H1 (cell line): ENCODE measurements at regions not wholly inside any gene's neighbourhood (a gene's known extent, or its start where the extent isn't known, plus 50 kb on each side); places are given as distances from the start of the nearest gene placed in this dataset.

Experiments
- CTCF ChIA-PET: fragments of 300-600 bp; sonication (Branson Sonifier 250); formaldehyde crosslinking; loops from one replicate; lab custom pipeline; 2021; ENCODE audit not compliant: partially characterized antibody; lab: Charles Lee
- POLR2A ChIA-PET: fragments of 300-600 bp; sonication (Branson Sonifier 250); formaldehyde crosslinking; loops from one replicate; lab custom pipeline; 2021; ENCODE audit warnings: inconsistent platforms; ENCODE audit not compliant: partially characterized antibody; lab: Charles Lee
- DNase-seq, 2 experiments: peaks; one replicate each; pipeline versions ENCODE4 v3.0.0 to v3.0.0-alpha.2; 2010 to 2022; ENCODE audit warnings: low spot score in 2 of 2, low read depth in 1 of 2, mixed read lengths in 1 of 2
- FAIRE-seq: peaks from 2 replicates; lab custom pipeline; 2011; peaks lifted over from hg19 to GRCh38; lab: Jason Lieb, UNC
- H2AFZ ChIP-seq: 2 replicates; pipeline ENCODE4 v1.8.1; 2012; ENCODE audit warnings: low read length, inconsistent platforms
- H2AK5ac ChIP-seq: 2 replicates; pipeline ENCODE4 v1.6.1; 2013; ENCODE audit warnings: low read depth, low read length
- H2BK120ac ChIP-seq: replicated peaks from 2 replicates; pipeline ENCODE3; 2013; ENCODE audit warnings: low read depth, low read length, inconsistent platforms
- H2BK12ac ChIP-seq: 2 replicates; pipeline ENCODE4 v1.6.1; 2013; ENCODE audit warnings: low read depth, low read length
- H2BK15ac ChIP-seq: 2 replicates; pipeline ENCODE4 v1.6.1; 2013; ENCODE audit warnings: low read length
- H2BK20ac ChIP-seq: 2 replicates; pipeline ENCODE4 v1.6.1; 2013; ENCODE audit warnings: low read length
- H2BK5ac ChIP-seq: 2 replicates; pipeline ENCODE4 v1.6.1; 2013; ENCODE audit warnings: low read depth, low read length
- H3K14ac ChIP-seq: 2 replicates; pipeline ENCODE4 v1.6.1; 2013; ENCODE audit warnings: inconsistent platforms; ENCODE audit not compliant: insufficient read length
- H3K18ac ChIP-seq: 2 replicates; pipeline ENCODE4 v1.6.1; 2013; ENCODE audit warnings: low read length; ENCODE audit errors: extremely low read depth
- H3K23ac ChIP-seq: 2 replicates; pipeline ENCODE4 v1.6.1; 2013; ENCODE audit warnings: inconsistent platforms; ENCODE audit not compliant: insufficient read length
- H3K23me2 ChIP-seq: 2 replicates; pipeline ENCODE4 v1.6.1; 2013; ENCODE audit warnings: low read depth, low read length
- H3K27ac ChIP-seq: 2 replicates; pipeline ENCODE4 v1.6.1; 2011; ENCODE audit warnings: low read depth, low read length, inconsistent platforms
- H3K27me3 ChIP-seq, 4 experiments: replicated peaks in 1 of 4; 1 replicate in 1 of 4; 2 replicates in 3 of 4; pipeline versions ENCODE4 v1.6.1 to v1.8.1; 2011 to 2013; ENCODE audit warnings: low read length in 3 of 4, mild to moderate bottlenecking in 3 of 4, inconsistent platforms in 2 of 4, mixed read lengths in 2 of 4, moderate library complexity in 1 of 4; ENCODE audit not compliant: control insufficient read depth in 3 of 4, insufficient read depth in 3 of 4; ENCODE audit errors: extremely low read depth in 1 of 4
- H3K36me3 ChIP-seq, 4 experiments: 2 replicates each; pipeline versions ENCODE4 v1.6.1 to v1.8.1; 2011 to 2013; ENCODE audit warnings: mild to moderate bottlenecking in 4 of 4, low read length in 3 of 4, moderate library complexity in 2 of 4, control low read depth in 1 of 4, inconsistent platforms in 1 of 4; ENCODE audit not compliant: insufficient read depth in 4 of 4, control insufficient read depth in 2 of 4
- H3K4ac ChIP-seq: replicated peaks from 2 replicates; pipeline ENCODE3; 2013; ENCODE audit warnings: low read length, low read depth, mixed read lengths, inconsistent platforms; ENCODE audit not compliant: insufficient read length
- H3K4me1 ChIP-seq, 4 experiments: replicated peaks in 1 of 4; 1 replicate in 1 of 4; 2 replicates in 3 of 4; pipeline versions ENCODE4 v1.6.1 to v1.8.1; 2011 to 2013; ENCODE audit warnings: low read length in 3 of 4, inconsistent platforms in 2 of 4, mixed read lengths in 1 of 4; ENCODE audit not compliant: insufficient read depth in 4 of 4, control insufficient read depth in 3 of 4
- H3K4me2 ChIP-seq, 2 experiments: 2 replicates each; pipeline versions ENCODE4 v1.6.1 to v1.8.1; 2011 to 2013; ENCODE audit warnings: low read depth in 2 of 2, low read length in 2 of 2, control low read depth in 1 of 2, inconsistent platforms in 1 of 2, mild to moderate bottlenecking in 1 of 2; ENCODE audit not compliant: insufficient read depth in 1 of 2
- H3K4me3 ChIP-seq, 4 experiments: fragments of 200-600, 300-600 bp in 1 of 4; sonication (generic), shearing (Covaris generic), sonication (Bioruptor Twin) in 1 of 4; 2 replicates each; pipeline versions ENCODE4 v1.5.1 to v1.8.1; 2011 to 2016; ENCODE audit warnings: low read length in 4 of 4, low read depth in 3 of 4, control low read depth in 2 of 4, inconsistent platforms in 2 of 4, mild to moderate bottlenecking in 2 of 4, mixed read lengths in 1 of 4, moderate library complexity in 1 of 4; ENCODE audit not compliant: insufficient read depth in 2 of 4; ENCODE audit errors: extremely low read depth in 1 of 4
- H3K56ac ChIP-seq: replicated peaks from 2 replicates; pipeline ENCODE3; 2013; ENCODE audit warnings: low read depth, mild to moderate bottlenecking, mixed read lengths, low read length, inconsistent platforms; ENCODE audit not compliant: insufficient read length
- H3K79me1 ChIP-seq: 2 replicates; pipeline ENCODE4 v1.6.1; 2013; ENCODE audit warnings: low read depth, low read length, control low read depth
- H3K79me2 ChIP-seq, 2 experiments: 2 replicates each; pipeline versions ENCODE4 v1.6.1 to v1.8.1; 2012 to 2013; ENCODE audit warnings: low read length in 2 of 2, mild to moderate bottlenecking in 2 of 2, inconsistent platforms in 1 of 2; ENCODE audit not compliant: insufficient read depth in 2 of 2, control insufficient read depth in 1 of 2
- H3K9ac ChIP-seq, 4 experiments: replicated peaks in 1 of 4; 1 replicate in 1 of 4; 2 replicates in 3 of 4; pipeline versions ENCODE4 v1.6.1 to v1.8.1; 2011 to 2013; ENCODE audit warnings: low read depth in 3 of 4, low read length in 3 of 4, control low read depth in 2 of 4, mild to moderate bottlenecking in 2 of 4, moderate library complexity in 2 of 4, inconsistent platforms in 1 of 4; ENCODE audit errors: extremely low read depth in 1 of 4
- H3K9me3 ChIP-seq, 2 experiments: 2 replicates each; pipeline versions ENCODE4 v1.6.1 to v1.8.1; 2012 to 2013; ENCODE audit warnings: mild to moderate bottlenecking in 2 of 2, moderate library complexity in 2 of 2, control low read depth in 1 of 2, inconsistent platforms in 1 of 2, low read depth in 1 of 2, low read length in 1 of 2, mixed read lengths in 1 of 2; ENCODE audit not compliant: insufficient read depth in 2 of 2
- H4K20me1 ChIP-seq, 2 experiments: replicated peaks in 1 of 2; 2 replicates each; pipeline versions ENCODE3 to v1.8.1; 2011 to 2013; ENCODE audit warnings: inconsistent platforms in 2 of 2, low read length in 2 of 2, mild to moderate bottlenecking in 1 of 2; ENCODE audit not compliant: insufficient read depth in 2 of 2, control insufficient read depth in 1 of 2
- H4K5ac ChIP-seq: 2 replicates; pipeline ENCODE4 v1.6.1; 2013; ENCODE audit warnings: low read length, low read depth, mixed read lengths, inconsistent platforms; ENCODE audit not compliant: insufficient read length
- H4K8ac ChIP-seq: 2 replicates; pipeline ENCODE4 v1.8.0; 2013; ENCODE audit warnings: mild to moderate bottlenecking, moderate library complexity, low read length, inconsistent platforms; ENCODE audit not compliant: insufficient read depth; ENCODE audit errors: extremely low read depth
- H4K91ac ChIP-seq: replicated peaks from 2 replicates; pipeline ENCODE3; 2013; ENCODE audit warnings: low read length, mixed read lengths, inconsistent platforms; ENCODE audit not compliant: insufficient read length
- SRF ChIP-seq: IDR thresholded peaks from 2 replicates; pipeline ENCODE4 v1.6.1; 2011; ENCODE audit warnings: mild to moderate bottlenecking, low read depth, low read length, moderate library complexity
- WGBS, 2 experiments: shearing (Covaris generic) in 1 of 2; methylation state at CpG; one replicate each; pipeline versions ENCODE4 v1.1.6 to v1.1.7; 2013 to 2015; ENCODE audit warnings: low lambda C conversion rate in 2 of 2, mixed read lengths in 2 of 2, inconsistent platforms in 1 of 2, low coverage in 1 of 2, missing lambda C conversion rate in 1 of 2; ENCODE audit not compliant: insufficient replicate concordance in 2 of 2, insufficient coverage in 1 of 2, insufficient read length in 1 of 2; ENCODE audit errors: extremely low coverage in 1 of 2, missing lambda C conversion rate in 1 of 2; 5-methylcytosine and 5-hydroxymethylcytosine counted together
- TF ChIP-seq, protein P1 (sequence below): IDR thresholded peaks from 2 replicates; pipeline ENCODE4 v1.6.1; 2012; ENCODE audit warnings: inconsistent platforms
- TF ChIP-seq, protein P2 (sequence below), 3 experiments: IDR thresholded peaks; 1 replicate in 2 of 3; 2 replicates in 1 of 3; pipeline versions ENCODE4 v1.5.1 to v1.6.1; 2011; ENCODE audit warnings: low read length in 3 of 3, mild to moderate bottlenecking in 3 of 3, inconsistent platforms in 2 of 3, low read depth in 1 of 3, moderate library complexity in 1 of 3; ENCODE audit not compliant: insufficient read depth in 1 of 3; ENCODE audit errors: control extremely low read depth in 1 of 3

DNA sequence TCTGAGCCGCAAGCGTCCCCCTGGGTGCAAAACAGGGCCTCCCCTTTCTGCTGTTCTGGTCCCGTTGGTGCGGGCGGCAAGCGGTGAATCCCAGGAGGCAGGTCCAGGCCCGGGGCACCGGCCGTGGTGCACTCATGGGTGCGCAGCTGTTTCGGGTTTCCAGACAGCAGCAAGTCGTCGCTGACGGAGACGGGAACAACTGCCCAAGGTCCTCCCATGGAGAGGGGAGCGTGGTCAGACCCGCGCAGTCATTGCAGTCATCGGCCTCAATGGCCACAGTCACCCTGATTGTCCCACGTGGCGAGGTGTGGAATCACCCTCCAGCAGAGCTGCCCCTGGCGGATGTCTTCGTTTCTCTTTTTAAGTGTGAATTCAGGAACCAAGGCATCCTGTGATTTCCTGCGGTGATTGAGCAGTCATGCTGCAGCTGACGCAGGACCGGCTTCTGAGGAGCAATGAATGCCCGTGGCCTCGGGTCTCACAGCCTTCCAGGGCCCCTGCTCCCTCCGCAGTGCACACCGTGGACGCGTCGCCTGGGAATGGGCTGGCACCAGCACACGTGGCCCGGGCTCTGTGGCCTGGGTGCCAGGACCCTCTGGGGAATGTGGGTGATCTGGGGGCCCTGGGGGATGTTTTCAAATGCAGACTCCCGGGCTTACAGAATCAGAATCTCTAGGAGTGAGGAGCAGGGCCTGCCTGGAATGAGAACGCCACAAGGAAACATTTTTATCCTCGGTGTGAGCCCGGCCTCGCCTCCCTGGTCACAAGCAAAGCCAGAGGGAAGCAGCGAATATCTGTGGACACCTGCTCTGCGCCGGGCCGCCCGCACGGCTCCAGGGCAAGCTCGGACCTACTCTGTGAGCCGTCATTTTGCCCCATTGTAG, 244.2 kb upstream of the SALL3 start:
- POLR2A ChIA-PET: no interaction called here
- H3K14ac ChIP-seq: no peak overlapping the region
- H3K9me3 ChIP-seq: no peaks in the 10 kb centered on the region
- no peak overlapping the region for H3K4me3 ChIP-seq
- H4K20me1 ChIP-seq: peaks cover 0 to 5% of the 10 kb centered on the region in 2 experiments
- no peak overlapping the region for H3K18ac ChIP-seq
- no peak overlapping the region for H3K9ac ChIP-seq
- H3K56ac ChIP-seq: no peak overlapping the region
- CTCF ChIA-PET: interaction anchor here (1.2 kb wide), 1 partner anchor 37 kb away, joined by 3 read pairs; no protein-coding TSS in a partner anchor
- H3K27me3 ChIP-seq: no peaks in the 10 kb centered on the region
- H2BK5ac ChIP-seq: no peak overlapping the region
- H2AFZ ChIP-seq: no peak overlapping the region
- no peaks in the 10 kb centered on the region for H3K36me3 ChIP-seq
- no peak overlapping the region for H2BK12ac ChIP-seq
- no peaks in the 10 kb centered on the region for H3K79me1 ChIP-seq
- H3K4ac ChIP-seq: no peak overlapping the region
- DNase-seq: no peak
- no peak overlapping the region for H4K5ac ChIP-seq
- H2BK20ac ChIP-seq: no peak overlapping the region
- H3K23ac ChIP-seq: no peak overlapping the region
- no peak for FAIRE-seq
- H4K91ac ChIP-seq: no peak overlapping the region
- peaks cover 12% of the 10 kb centered on the region; the same call in 1 of the 2 replicates for H3K23me2 ChIP-seq
- 95% methylated on average over 44 of the region's 48 CpGs; no CpG with 5 or more reads in 1 of the 2 experiments for WGBS, 2 experiments
- no peak overlapping the region for H2BK120ac ChIP-seq
- no peak overlapping the region for H3K27ac ChIP-seq
- H4K8ac ChIP-seq: no peak overlapping the region; the same call in 1 of the 2 replicates
- H3K4me2 ChIP-seq: no peak overlapping the region
- H2AK5ac ChIP-seq: no peak overlapping the region
- no peaks in the 10 kb centered on the region; a peak in 1 of 7 replicates for H3K4me1 ChIP-seq
- no peaks in the 10 kb centered on the region for H3K79me2 ChIP-seq
- no peak overlapping the region; the same call in 1 of the 2 replicates for H2BK15ac ChIP-seq
- no peak for TF ChIP-seq SRF
- TF ChIP-seq, protein P1, sequence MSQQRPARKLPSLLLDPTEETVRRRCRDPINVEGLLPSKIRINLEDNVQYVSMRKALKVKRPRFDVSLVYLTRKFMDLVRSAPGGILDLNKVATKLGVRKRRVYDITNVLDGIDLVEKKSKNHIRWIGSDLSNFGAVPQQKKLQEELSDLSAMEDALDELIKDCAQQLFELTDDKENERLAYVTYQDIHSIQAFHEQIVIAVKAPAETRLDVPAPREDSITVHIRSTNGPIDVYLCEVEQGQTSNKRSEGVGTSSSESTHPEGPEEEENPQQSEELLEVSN: no peak
- TF ChIP-seq, protein P2, sequence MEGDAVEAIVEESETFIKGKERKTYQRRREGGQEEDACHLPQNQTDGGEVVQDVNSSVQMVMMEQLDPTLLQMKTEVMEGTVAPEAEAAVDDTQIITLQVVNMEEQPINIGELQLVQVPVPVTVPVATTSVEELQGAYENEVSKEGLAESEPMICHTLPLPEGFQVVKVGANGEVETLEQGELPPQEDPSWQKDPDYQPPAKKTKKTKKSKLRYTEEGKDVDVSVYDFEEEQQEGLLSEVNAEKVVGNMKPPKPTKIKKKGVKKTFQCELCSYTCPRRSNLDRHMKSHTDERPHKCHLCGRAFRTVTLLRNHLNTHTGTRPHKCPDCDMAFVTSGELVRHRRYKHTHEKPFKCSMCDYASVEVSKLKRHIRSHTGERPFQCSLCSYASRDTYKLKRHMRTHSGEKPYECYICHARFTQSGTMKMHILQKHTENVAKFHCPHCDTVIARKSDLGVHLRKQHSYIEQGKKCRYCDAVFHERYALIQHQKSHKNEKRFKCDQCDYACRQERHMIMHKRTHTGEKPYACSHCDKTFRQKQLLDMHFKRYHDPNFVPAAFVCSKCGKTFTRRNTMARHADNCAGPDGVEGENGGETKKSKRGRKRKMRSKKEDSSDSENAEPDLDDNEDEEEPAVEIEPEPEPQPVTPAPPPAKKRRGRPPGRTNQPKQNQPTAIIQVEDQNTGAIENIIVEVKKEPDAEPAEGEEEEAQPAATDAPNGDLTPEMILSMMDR (IDR thresholded peaks at IDR 0.05; ENCODE audit: control extremely low read depth in 1 of 3, insufficient read depth in 1 of 3, low read depth in 1 of 3, low read length in 3 of 3): no peak
